ENCODE measurements at regions not wholly inside any gene's neighbourhood (a gene's known extent, or its start where the extent isn't known, plus 50 kb on each side); places are given as distances from the start of the nearest gene placed in this dataset.

DNA sequence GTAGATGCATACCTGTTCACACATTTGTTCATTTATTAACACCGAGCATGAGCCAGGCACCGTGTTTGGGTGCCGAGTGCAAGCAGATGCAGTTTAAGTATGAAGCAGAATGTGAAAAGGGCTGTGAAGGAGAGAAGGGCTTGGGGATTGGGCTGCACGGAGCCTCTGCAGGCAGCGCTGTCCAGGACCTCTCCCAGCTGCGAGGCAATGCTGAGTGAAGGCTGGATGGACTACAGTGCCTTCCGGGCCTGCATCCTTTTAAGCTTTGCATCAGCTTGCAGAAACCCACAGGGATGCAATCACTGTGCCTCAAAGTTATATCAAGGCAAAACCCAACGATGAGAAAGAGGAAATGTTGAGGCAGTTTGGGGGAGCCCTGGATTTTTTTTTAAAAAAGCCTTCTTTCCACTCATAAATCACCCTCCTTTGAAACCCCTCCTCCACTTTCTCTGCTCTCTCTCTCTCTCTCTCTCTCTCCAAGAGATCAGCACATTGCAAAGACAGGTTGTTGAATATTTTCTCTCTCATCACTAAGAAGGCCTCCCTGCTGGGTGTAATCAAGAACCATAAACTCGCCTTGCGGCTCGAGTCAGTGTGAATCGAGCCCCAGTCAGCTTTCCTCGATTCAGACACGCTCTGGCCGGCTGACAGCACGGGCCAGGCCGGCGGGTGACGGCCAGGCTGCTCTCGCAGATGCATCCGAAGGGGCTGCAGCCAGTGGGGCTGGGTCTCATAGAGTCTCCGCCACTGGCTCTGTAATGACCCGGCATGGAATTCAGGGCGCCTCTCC is 89.2 kb upstream of the POU3F1 start:
- H3K9me3 Mint-ChIP-seq, result peaks cover 0 to 4% (median 0%) of the 10 kb centered on the region in 7 donors
- ATAC-seq (ENCODE audit: low read depth in 2 of 2) (no peak), DNase-seq (no peak)
- H3K27me3 Mint-ChIP-seq, result peaks cover 52 to 96% (median 93%) of the 10 kb centered on the region in 3 donors
- no peak overlapping the region for H3K4me3 Mint-ChIP-seq
- H3K4me1 Mint-ChIP-seq, result peaks cover 0 to 4% (median 0%) of the 10 kb centered on the region in 3 donors
- no peaks in the 10 kb centered on the region for H3K36me3 Mint-ChIP-seq
- no peak overlapping the region for H3K27ac Mint-ChIP-seq

GRCh38 chr1:38134294-38134755 is 87.7 kb upstream of the POU3F1 start:
- Mint-ChIP-seq H3K9me3 (peaks cover 0 to 4% (median 0%) of the 10 kb centered on the region in 7 donors), H3K4me1 (peaks cover 0 to 4% (median 0%) of the 10 kb centered on the region in 3 donors), H3K27ac (no peak overlapping the region), H3K4me3 (peak overlapping the region in 1 of 8 donors; percentile 24), H3K27me3 (peaks cover 45 to 96% (median 93%) of the 10 kb centered on the region in 3 donors), H3K36me3 (no peaks in the 10 kb centered on the region)
- ATAC-seq (ENCODE audit: low read depth in 2 of 2), result no peak
- DNase-seq, result no peak

DNA sequence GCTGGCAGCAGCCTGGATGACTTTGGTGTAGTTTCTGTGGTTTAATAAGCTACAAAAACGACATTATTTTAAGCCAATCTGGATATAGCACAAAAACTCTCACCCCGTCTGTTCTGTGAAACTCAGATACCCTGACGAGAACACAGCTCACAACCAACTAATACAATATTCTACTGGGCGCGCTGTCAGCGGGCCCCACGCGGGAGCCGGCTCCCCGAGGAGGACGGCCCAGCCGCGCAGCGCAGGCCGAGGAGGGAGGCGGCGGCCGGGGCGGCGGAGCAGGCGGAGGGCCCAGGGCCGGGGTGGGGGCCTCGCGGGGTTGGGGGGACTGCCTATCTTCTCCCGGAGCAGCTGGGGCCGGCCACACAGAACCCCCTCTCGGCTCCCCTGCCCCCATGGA is 87.2 kb upstream of the POU3F1 start:
- H3K4me1 Mint-ChIP-seq, result peaks cover 0 to 4% (median 0%) of the 10 kb centered on the region in 3 donors
- peaks cover 0 to 4% (median 0%) of the 10 kb centered on the region in 7 donors for H3K9me3 Mint-ChIP-seq
- no peak for ATAC-seq (ENCODE audit: low read depth in 2 of 2)
- H3K4me3 Mint-ChIP-seq, result no peak overlapping the region
- no peaks in the 10 kb centered on the region for H3K36me3 Mint-ChIP-seq
- DNase-seq, result no peak
- peaks cover 45 to 92% (median 90%) of the 10 kb centered on the region in 3 donors for H3K27me3 Mint-ChIP-seq
- H3K27ac Mint-ChIP-seq, result peak overlapping the region in 1 of 6 donors; percentile 38

DNA sequence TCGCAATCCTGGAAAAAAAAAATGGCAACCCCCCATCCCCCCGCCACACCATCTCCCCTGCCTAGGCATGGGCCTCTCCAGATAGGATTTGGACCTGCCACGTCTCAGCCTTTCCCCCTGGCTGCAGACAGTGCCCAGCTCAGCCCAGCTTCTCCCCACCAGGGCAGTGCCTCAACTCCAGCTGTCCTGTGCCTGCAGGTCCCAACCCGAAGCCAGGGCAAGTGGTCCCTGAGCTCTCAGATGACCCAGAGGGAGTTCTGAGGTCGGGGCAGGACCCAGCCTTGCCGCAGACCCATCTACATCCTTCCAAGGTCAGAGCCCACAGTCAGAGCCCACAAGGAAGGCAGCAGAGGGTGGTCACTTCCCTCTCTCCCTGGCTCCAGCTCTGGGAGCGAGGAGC is 86.7 kb upstream of the POU3F1 start:
- DNase-seq, result no peak
- Mint-ChIP-seq H3K9me3 (peaks cover 0 to 4% (median 0%) of the 10 kb centered on the region in 7 donors), H3K36me3 (no peaks in the 10 kb centered on the region), H3K4me1 (peaks cover 0 to 4% (median 0%) of the 10 kb centered on the region in 3 donors), H3K27me3 (peaks cover 43 to 88% (median 86%) of the 10 kb centered on the region in 3 donors), H3K4me3 (no peak overlapping the region), H3K27ac (no peak overlapping the region)
- no peak for ATAC-seq (ENCODE audit: low read depth in 2 of 2)

GRCh38 chr1:38132681-38133080 is 86.1 kb upstream of the POU3F1 start:
- peaks cover 39 to 84% (median 82%) of the 10 kb centered on the region in 3 donors for H3K27me3 Mint-ChIP-seq
- no peak overlapping the region for H3K27ac Mint-ChIP-seq
- no peaks in the 10 kb centered on the region for H3K36me3 Mint-ChIP-seq
- peaks cover 0 to 4% (median 0%) of the 10 kb centered on the region in 3 donors for H3K4me1 Mint-ChIP-seq
- peaks cover 0 to 4% (median 0%) of the 10 kb centered on the region in 7 donors for H3K9me3 Mint-ChIP-seq
- H3K4me3 Mint-ChIP-seq, result no peak overlapping the region
- DNase-seq (no peak), ATAC-seq (ENCODE audit: low read depth in 2 of 2) (no peak)

GRCh38 chr1:38131024-38131585 is 84.5 kb upstream of the POU3F1 start:
- Mint-ChIP-seq H3K27me3 (peaks cover 33 to 79% (median 73%) of the 10 kb centered on the region in 3 donors), H3K4me3 (no peak overlapping the region), H3K27ac (no peak overlapping the region), H3K4me1 (peaks cover 0 to 4% (median 0%) of the 10 kb centered on the region in 3 donors), H3K9me3 (peaks cover 0 to 4% (median 0%) of the 10 kb centered on the region in 7 donors), H3K36me3 (no peaks in the 10 kb centered on the region)
- ATAC-seq (ENCODE audit: low read depth in 2 of 2), result no peak
- no peak for DNase-seq

- ATAC-seq (ENCODE audit: low read depth in 2 of 2) (no peak), DNase-seq (no peak)
- H3K27me3 Mint-ChIP-seq, result peaks cover 25 to 73% (median 64%) of the 10 kb centered on the region in 3 donors
- no peaks in the 10 kb centered on the region for H3K36me3 Mint-ChIP-seq
- H3K9me3 Mint-ChIP-seq, result peaks cover 0 to 4% (median 0%) of the 10 kb centered on the region in 7 donors
- H3K4me3 Mint-ChIP-seq, result no peak overlapping the region
- H3K4me1 Mint-ChIP-seq, result peaks cover 0 to 4% (median 0%) of the 10 kb centered on the region in 3 donors
- peak overlapping the region in 2 of 6 donors; percentile 21 to 76 for H3K27ac Mint-ChIP-seq
Observed at GRCh38 chr1:38129971-38130370, 83.4 kb upstream of the POU3F1 start.

- Mint-ChIP-seq H3K9me3 (peaks cover 0 to 4% (median 0%) of the 10 kb centered on the region in 7 donors), H3K4me3 (no peak overlapping the region), H3K4me1 (peaks cover 0 to 4% (median 0%) of the 10 kb centered on the region in 3 donors), H3K27me3 (peaks cover 20 to 73% (median 64%) of the 10 kb centered on the region in 3 donors), H3K27ac (peak overlapping the region in 1 of 6 donors; percentile 21), H3K36me3 (no peaks in the 10 kb centered on the region)
- no peak for ATAC-seq (ENCODE audit: low read depth in 2 of 2)
- no peak for DNase-seq
Observed at GRCh38 chr1:38129473-38129872, 82.9 kb upstream of the POU3F1 start.

DNA sequence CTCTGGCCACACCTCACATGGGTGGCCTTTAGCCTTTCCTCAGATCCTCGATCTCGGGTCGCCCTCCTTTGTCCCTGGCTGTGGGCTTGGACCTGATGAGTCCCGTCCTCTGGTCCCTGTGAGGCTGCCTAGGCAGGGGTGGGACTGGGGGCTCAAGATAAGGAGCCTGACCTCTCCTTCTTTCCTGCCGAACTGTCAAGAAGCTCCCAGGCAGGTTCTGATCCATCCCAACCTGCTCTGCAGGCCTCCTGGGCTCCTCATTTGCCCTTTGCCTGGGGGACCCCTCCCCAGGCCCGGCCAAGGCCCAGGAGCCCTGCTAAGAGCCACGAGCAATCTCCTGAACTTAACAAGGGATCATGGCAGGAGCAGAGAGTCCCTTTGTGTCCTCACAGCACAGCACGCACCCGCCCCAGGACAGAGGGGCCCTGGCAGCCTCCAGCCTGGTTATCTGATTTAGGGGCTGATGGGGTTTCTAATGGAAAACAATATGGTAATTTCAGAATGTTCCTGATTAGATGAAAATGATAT is 82.4 kb upstream of the POU3F1 start:
- H3K4me1 Mint-ChIP-seq, result peaks cover 0 to under 1% (median 0%) of the 10 kb centered on the region in 3 donors
- no peaks in the 10 kb centered on the region for H3K36me3 Mint-ChIP-seq
- ATAC-seq (ENCODE audit: low read depth in 2 of 2) (no peak), DNase-seq (no peak)
- H3K27ac Mint-ChIP-seq, result peak overlapping the region in 1 of 6 donors; percentile 32
- no peak overlapping the region for H3K4me3 Mint-ChIP-seq
- peaks cover 17 to 73% (median 66%) of the 10 kb centered on the region in 3 donors for H3K27me3 Mint-ChIP-seq
- peaks cover 0 to 4% (median 0%) of the 10 kb centered on the region in 7 donors for H3K9me3 Mint-ChIP-seq

GRCh38 chr1:38128511-38128910 is 81.9 kb upstream of the POU3F1 start:
- no peak overlapping the region for H3K27ac Mint-ChIP-seq
- no peaks in the 10 kb centered on the region for H3K4me1 Mint-ChIP-seq
- peaks cover 0 to 4% (median 0%) of the 10 kb centered on the region in 7 donors for H3K9me3 Mint-ChIP-seq
- no peak for DNase-seq
- H3K27me3 Mint-ChIP-seq, result peaks cover 17 to 68% (median 66%) of the 10 kb centered on the region in 3 donors
- H3K36me3 Mint-ChIP-seq, result no peaks in the 10 kb centered on the region
- no peak overlapping the region for H3K4me3 Mint-ChIP-seq
- ATAC-seq (ENCODE audit: low read depth in 2 of 2), result no peak

DNA sequence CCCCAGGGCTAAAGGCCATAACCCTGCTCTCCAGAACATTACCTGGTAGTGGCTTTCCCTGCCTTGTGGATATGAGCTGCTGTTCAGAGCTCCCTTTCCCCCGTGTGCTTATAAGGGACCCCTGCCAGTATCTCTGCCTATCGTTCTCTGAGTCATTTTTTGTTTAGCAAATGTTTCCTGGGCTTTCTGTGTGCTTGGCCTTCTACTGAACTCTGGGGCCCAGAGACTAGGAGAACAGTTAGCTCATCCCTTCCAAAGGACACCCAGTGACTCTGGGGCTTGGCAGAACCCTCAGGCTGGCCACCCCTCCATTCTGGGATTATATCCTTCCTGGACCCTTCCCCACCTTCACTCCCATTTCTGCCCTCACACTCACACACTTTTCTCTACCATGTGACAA is 80.8 kb upstream of the POU3F1 start:
- no peak for DNase-seq
- ATAC-seq (ENCODE audit: low read depth in 2 of 2), result no peak
- H3K4me3 Mint-ChIP-seq, result peak overlapping the region in 1 of 8 donors; percentile 60
- H3K27ac Mint-ChIP-seq, result peak overlapping the region in 1 of 6 donors; percentile 60
- H3K27me3 Mint-ChIP-seq, result peaks cover 13 to 61% (median 55%) of the 10 kb centered on the region in 3 donors
- no peaks in the 10 kb centered on the region for H3K36me3 Mint-ChIP-seq
- peaks cover 0 to 4% (median 0%) of the 10 kb centered on the region in 7 donors for H3K9me3 Mint-ChIP-seq
- H3K4me1 Mint-ChIP-seq, result no peaks in the 10 kb centered on the region

DNA sequence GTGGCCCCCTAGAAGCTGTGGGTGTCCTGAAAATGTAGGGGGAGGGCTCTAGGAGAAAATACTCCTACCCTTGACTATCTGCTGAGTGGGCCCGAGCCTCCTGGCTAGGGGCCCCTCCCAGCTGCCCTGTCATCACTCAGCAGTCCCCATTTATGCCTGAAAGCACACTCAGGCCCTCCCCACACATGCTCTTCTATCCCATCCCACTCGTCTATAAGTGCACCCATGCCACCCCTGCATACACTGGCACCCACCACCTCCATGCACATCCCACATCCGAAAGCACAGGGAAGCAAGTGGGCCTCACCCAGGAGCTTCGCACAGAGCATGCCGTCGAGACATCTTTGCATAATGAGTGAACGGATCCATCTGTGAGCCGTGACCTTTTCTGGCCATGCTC is 80.4 kb upstream of the POU3F1 start:
- Mint-ChIP-seq H3K9me3 (peaks cover 0 to 2% (median 0%) of the 10 kb centered on the region in 7 donors), H3K36me3 (no peaks in the 10 kb centered on the region), H3K4me1 (no peaks in the 10 kb centered on the region), H3K27me3 (peaks cover 10 to 56% (median 51%) of the 10 kb centered on the region in 3 donors), H3K4me3 (no peak overlapping the region), H3K27ac (peak overlapping the region in 1 of 6 donors; percentile 60)
- no peak for ATAC-seq (ENCODE audit: low read depth in 2 of 2)
- DNase-seq, result no peak

DNA sequence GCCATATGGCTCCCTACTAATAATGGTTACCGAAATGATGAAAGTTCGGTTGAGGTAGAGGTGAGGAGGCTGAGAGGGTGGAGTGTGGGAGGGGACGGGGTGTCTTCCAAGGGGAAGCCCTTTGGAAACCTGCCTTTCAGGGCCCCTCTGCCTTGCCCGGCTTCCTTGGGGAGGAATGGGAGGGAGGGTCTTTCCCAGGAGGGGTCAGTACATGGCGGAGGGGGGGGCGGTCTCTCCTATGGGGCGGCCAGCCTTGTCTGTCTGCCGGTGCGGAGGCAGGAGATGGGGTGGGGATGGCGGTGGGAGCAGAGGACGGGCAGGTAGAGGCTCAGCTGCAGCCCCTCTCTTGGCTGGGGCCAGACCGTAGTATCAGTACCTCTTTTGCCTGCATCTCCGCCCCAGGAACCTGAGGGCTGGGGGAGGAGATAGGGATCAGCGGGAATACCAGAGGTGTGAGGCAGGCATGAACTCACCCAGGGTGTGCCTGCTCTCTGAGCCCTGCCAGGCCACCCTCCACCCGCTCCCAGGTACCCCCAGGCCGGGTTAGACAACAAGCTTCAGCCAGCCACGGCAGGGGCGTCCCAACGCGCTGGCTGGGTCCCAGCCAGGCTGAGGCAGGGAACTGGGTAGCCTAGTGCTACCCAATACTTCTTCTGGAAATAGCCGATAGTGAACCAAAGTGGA is 79.4 kb upstream of the POU3F1 start:
- Mint-ChIP-seq H3K4me3 (no peak overlapping the region), H3K27ac (no peak overlapping the region), H3K4me1 (no peaks in the 10 kb centered on the region), H3K36me3 (no peaks in the 10 kb centered on the region), H3K9me3 (no peaks in the 10 kb centered on the region), H3K27me3 (peaks cover 0 to 46% (median 41%) of the 10 kb centered on the region in 3 donors)
- DNase-seq, result no peak
- ATAC-seq (ENCODE audit: low read depth in 2 of 2), result no peak

All from naive B cell (primary cell).